GM21390 (cell line): ENCODE measurements at regions not wholly inside any gene's neighbourhood (a gene's known extent, or its start where the extent isn't known, plus 50 kb on each side); places are given as distances from the start of the nearest gene placed in this dataset.

Experiments
- ATAC-seq: cut with Tn5 transposase; IDR thresholded peaks from one replicate; pipeline ENCODE4 v1.9.1; 2021; ENCODE audit not compliant: unreplicated experiment

DNA sequence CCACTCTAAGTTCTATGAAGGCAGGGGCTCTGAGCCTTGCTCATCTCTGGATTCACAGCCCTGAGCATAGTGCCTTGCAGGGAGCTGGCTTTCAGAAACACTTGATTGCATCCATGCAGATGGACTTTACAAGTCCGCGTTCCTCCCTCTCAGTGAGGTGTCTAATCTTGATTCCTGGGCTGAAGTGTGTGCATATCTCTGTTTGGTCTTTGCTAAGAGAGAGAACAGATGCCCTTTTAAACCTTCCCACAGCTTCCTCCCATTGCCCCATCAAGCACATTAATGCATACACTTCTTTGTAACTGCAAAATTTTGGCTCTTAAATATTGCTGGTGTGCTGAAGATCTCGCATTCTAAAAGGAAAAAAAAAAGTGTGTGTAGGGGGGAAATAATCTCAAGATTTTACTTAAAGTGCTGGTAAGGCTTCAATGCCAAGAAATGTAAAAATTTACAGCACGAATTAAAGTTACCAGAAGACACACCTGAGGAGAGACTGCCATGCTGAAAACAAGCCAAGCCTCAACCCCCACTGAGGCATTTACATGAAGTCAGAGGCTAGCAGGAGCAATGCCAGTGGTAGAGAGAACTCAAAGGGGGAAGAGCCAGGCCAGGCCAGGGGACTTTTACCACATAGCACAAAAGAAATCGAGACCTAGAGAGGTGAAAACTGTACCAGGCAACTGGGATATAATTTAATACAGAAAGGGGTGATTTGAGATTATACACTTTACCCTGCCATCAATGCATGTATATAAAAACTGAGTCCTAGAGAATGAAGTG, 492.1 kb downstream of the SOX6 start:
- no peak for ATAC-seq

DNA sequence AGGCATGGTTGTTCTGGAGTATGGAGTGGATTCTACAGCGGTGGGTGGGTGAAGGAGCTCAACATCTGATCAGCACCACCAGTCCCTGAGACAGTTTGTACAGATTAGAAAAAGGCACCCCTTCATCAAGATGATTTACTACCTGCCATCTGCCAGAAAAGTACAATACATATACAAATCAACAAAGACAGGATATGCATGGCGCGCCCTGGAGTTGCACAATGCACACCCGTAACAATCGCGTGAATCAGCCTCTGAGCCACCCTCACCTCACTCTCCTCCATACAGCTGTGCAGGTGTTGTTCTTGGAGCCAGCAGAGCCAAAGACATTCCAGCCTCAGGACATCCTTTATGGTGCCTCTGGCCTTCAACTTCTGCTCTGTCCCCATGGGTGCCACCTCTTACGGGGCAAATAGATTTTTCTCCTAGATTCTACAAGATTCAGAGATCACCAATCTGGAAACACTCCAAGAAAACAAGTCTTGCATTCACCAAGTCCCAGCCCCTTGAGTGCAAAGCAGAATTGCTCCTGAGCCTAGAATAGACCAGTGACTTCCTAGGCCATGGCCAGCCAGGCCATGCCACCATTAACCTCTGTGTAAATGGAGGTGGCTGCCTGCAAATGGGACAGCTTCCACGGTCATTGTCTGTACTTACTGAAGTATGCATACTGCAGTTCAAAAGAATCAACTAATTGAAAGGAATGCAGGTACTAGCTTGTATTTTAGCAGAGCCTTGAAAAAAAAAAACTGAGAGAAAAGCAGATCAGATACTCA, 490.9 kb downstream of the SOX6 start:
- ATAC-seq = no peak

DNA sequence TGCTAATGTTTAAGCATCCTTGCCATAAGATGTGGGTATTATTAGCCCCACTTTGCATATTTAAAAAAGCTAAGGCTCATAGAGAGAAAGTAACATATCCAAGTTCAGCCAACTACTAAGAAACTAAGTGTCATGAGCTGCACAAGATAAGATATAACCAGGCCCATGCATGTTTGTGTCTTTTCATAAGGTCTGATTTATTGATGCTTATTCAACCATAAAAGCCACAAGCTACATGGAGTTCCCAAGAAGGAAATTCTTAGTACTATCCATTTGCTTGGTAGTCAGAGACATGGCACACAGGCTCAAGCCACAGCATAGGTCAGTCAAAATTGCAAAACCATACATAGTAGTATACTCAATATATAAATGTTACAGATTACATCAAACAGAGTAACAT, 488.5 kb downstream of the SOX6 start:
- ATAC-seq = no peak

DNA sequence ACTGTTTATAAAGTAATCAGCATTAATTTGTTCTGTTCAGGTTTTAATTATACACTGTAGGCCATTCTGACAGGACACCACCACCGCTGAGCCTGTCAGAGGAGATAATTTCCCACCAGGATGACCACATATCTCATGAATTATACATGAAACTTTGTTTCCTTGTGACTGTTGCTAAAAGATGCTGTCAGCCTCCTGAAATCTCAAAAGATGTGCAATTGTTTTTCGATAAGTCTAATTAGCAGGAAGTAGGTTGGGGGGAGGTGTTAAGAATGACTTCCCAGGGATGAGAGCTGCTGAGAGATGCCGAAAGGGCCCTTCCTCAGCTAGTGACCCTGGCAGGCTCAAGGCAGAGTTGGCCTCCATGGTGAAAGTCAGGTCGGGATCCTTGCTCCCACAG, 485.4 kb downstream of the SOX6 start:
- no peak for ATAC-seq

DNA sequence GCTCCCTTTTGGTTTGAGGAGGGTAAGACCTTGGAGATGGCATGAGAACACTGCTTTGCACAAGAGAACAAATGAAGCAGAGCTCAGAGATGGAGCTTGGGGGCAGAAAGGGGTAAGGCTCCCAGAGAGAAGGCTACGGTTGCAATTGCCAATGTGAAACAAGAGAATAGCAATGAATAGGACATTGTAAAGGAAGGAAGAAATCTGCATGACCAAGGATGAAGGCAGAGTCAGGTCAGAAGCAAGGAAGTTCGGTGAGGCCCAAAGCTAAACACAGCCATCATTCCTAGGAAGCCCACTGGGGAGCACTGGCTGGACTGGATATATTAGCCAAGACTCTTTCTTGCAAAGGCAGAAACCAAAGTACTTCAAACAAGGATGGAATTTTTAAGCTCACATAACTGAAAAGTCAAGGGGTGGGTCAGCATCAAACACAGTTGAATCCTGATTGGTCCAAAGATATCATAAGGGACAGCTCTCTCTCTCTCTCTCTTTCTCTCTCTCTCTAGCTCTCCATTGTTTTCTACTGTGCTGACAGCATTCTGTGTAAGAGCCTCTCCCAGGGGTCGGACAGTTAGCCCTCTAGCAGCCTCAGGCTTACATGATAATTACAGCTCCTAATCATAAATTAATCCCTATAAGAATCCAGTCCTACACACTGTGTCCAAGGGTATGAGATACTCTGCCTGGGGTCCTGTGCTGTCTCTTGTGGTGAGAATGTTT, 484.3 kb downstream of the SOX6 start:
- ATAC-seq = no peak

DNA sequence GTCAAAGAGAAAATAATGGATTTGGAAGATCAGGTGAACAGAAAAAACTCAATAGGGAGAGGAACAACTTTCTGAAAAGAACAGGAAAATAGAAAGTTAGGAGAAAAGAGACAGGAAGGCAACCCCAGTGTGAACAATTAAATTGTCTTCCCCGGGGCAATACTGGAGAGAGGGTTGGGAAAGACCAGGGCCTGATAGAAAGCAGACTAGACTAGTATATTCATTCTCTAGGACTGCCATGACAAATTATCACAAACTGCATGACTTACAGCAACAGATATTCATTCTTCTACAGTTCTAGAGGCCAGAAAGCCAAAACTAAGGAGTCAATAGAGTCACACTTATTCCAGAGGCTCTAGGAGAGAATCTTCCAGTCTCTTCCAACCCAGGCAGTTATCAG, 482.8 kb downstream of the SOX6 start:
- no peak for ATAC-seq

DNA sequence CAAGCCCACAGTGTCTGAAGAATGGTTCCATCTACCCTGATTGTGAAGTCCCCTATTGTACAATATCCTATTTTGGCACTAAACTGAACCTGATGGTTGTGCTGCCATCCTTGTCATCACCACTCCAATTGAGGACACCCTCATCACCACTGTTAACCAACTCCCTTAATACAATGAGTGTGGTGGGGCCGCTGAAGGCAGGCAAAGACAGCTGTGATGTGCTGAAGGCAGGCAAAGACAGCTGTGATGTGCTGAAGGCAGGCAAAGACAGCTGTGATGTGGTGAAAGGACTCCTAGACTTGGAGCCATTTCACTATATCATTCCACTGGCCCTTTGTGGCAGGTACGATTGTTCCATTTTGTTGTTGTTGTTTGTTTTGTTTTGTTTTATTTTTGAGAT, 481.6 kb downstream of the SOX6 start:
- ATAC-seq = no peak

DNA sequence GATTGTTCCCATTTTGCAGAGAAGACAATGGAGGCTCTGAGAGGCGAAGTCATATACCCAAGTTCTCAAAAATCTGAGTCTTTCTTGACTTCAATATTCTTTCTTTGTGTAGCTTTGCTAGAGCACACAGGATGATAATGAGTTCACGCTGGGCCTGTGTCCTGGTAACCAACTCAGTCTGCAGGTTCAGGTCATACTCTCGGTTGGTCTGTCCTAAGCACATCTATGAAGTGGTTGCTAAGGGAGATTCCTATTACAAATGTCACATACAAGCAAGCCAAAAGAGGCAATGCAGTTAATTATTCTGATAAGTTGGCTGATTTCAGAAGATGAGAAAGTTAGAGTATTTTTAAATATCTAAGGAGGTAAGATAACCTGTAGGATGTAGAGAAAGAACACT, 481.0 kb downstream of the SOX6 start:
- no peak for ATAC-seq

DNA sequence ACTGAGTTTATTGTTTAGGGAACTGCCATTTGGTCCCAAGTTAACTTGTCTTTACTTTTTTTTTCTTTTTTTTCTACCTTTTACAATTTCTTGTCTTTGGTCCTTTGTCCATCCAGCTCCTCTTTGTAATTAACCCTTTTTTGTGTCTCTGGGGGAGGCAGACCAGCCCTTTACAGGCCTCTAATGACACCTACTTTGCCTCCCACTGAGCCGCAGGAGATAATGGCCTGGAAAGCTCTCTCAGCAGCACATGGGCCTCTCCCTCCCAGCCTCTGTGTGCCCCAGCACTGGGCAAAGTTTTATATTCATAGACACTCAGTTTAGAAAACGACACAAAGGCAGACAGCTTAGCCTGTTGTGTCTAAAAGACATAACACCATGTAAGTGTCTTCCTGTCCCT, 480.4 kb downstream of the SOX6 start:
- no peak for ATAC-seq

DNA sequence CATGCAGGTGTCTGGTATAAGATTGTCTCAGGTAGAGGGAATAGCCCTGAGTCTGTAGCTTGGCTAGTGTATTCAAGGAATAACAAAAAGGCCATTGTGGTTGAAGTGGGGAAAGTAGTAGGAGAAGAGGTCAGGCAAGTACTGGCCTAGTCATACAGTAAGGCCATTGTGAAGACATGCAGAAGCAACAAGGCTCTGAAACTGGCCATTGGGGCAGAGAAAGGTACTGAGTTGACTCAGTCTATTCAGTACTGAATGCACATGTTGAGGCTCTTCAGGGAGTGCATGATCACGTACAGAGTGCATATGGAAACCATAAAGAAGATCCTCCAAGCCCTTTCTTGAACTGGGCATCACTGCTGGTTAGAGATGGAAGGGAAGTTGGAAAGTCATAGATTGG, 477.6 kb downstream of the SOX6 start:
- ATAC-seq = no peak

DNA sequence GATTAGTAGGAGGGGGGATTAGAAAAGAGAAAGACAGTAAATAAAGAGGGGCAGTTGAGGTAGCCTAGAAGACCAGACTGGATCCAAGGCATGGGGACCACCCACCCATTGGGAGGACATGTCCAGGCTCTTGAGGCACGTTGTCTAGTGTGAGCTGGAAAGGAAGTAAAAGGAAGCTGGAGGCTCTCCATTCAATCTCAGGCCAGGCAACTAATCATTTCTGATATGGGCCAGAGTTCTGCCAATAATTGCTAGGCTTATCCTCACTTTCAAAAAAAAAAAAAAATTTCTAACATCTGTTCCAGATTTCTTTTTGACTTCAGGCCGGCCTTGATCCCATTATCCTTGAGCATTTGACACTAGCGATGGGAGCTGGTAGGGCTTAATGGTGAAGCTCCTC, 476.1 kb downstream of the SOX6 start:
- ATAC-seq = no peak

DNA sequence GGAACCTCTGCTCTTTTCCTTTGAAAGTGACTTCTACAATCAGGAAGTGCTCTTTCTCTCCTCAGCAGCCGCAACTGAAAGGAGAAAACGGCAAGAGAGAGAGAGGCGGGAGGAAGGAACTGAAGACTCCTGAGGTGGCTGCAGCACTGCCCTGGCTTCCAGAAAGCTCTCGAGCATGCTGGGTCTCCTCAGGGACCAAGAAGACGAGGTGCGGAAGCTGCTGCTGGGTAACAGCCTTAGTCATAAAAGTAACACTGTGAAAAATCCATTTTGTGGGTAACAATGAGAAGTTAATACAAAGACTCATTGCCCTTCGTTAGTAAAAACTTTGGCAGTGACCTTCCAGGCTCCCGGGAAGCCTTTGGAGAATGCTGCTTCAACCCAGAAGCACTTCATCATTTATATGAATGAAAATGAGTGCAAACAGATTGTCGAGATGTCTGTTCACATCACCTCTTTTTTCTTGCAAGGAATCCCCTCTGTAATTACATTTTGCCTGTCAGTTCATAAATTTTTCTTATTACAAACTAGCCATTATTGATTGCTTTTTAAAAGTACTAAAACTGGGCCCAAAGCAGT, 473.4 kb downstream of the SOX6 start:
- ATAC-seq = no peak

DNA sequence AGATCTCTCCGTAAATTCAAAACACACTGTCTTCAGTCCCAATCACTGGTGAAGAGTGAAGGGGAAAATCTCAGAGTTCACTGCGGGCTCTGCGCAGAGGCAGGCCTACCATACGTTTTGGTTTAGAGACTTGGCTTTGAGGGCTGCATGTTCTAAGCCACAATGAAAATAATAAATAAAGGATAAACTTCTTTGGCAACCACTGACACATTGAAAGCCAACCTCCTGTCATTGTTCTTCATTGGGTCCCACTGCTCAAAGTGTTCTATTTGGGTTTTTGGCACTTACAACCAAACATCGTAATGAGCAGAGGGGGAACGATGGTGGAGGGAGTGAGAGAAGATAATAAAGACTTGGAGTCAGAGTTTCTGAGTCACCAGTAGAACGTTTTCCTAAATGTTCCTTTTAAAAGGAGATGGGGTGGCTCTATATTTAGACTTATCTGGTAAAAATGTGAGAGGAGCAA, 472.9 kb downstream of the SOX6 start:
- no peak for ATAC-seq

DNA sequence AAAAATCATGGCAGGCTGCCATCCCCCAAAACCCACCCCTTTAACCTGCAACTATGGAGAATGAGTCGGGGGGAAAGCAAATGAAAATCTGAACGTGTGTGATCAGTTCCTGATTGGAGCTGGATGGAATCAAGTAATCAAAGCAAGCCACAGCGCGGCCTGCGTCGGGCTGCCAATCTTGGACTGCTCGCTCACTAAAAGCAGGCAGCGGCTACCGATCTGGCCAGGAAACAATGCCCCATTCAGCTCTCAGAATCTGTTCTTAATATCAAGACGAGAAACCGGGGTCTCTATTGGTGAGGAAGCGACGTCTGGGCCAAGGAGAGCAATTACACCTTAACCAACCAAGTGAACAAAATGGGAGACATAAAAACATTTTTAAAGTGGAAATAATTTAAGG, 472.2 kb downstream of the SOX6 start:
- no peak for ATAC-seq

DNA sequence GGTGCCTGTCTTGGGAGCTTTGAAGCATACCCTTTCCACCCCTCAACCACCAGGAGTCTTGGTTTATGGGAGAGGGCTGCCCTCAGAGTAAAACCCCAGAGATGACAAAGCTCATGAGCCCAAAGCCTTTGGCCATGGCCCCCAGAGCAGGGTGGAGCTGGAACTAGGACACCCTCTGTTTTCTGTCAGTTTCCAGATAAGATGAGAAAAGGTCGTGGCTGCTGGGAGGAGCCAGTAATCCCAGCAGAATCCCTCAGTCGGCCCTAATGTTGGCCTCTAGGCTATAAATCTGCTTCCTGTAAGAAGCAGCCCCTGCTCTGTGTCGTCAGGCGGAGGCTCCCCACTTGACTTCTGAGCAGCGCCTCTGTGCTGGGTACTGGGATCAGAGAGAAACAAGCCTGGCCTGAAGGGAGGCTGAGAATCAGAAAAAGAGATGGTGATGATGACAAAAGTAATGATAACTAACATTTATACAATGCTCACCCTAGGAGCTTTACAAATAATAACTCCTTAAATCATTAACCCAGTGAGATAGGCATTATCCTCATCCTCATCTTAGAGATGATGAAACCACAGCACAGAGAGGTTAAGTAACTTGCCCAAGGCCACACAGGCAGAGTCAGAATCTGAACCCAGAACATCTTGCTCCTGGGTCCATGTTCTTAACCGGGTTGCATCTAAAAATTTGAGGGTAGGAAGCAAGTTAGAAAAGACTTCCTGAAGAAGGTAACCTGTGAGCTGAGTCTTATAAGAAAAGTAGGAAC, 471.4 kb downstream of the SOX6 start:
- ATAC-seq = no peak

DNA sequence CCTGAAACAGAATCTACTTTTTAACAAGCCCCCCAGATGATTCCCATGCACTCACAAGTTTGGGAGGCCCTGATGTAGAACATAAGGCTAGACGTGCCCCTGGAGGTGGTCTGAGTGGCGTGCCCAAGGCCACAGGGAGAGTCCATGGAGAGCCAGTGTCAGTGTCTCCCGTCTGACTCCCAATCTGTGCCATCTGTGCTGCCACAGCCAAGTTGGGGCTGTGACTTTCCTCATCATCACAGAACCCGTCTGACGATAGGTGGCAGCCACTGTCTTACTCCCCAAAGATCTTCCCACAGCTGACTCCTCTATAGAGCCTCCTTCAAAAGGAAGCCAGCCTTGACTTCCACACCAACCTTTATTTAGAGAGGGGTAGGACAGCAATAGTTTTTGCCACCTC, 470.5 kb downstream of the SOX6 start:
- ATAC-seq = no peak

DNA sequence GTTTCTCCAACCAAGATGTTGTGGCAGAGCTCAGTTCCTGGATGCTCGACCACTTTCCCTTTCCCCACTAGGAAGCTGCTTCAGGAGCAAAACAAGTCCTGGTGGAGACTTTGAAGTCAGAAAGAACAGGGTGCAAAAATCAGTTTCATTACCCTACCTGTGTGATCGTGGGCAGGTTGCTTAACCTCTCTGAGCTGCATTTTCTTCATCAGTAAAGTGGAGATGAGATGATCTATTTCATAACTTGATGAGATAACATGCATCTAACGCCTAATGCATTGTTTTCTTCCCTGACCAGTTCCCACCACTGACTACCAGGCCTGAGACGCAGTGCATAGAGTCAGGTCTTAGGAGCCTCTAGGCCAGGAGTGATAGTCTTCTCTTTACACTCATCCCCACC, 470.0 kb downstream of the SOX6 start:
- ATAC-seq = no peak

DNA sequence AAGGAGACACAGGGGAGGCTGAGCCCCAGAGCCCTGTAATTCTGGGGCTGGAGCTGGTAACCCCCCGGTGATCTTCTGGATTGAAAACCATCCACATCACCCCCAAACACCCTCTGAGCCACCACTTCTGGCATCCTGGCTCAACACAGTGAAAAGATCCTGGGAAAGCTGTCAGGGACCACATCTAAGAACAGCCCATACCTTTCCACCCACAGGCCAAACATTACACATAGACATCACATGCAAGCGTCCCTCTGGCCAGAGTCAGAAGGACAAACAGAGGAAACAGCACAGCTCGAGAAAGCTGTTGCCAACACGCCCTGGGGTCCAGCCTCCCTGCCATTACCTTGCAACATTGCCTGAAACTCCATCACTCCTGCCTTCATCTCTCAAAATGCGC, 469.5 kb downstream of the SOX6 start:
- ATAC-seq = no peak

DNA sequence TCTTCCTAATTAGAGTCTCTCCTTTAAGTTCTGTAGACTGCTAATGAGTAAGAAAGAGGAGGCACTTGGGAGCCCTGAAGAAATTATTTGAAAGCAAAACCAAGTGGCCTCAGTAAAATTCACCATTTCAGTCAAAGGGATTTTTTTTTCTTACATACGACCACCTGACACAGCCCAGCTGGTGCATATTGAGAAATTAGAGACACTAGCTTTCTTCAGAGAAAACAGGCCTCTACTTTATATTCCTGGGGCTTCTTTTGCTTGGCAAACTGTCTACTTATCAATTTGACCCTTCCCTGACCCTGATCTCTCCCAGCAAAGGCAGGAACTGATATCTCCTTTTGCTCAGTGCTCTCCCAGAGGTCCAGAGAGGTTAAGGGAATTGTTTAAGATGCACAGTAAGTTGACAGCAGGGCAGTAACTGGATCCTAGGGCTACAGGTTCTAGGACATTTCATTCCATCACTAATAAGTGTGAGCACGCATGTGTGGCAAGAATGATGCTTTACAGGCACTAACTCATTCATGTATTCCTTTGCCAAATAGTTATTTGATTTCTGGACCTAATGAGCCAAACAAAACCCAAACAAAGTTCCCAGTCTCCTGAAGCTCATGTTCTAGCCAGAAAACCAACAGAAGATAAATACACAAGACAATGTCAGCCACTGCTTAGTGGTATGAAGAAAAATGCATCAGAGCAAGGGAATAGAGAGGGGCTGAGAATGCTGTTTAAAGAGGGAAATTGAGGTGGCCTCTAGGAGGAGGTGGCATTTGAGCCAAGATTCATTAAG, 467.6 kb downstream of the SOX6 start:
- no peak for ATAC-seq
